Erythroblast (primary cell): ENCODE measurements at regions not wholly inside any gene's neighbourhood (a gene's known extent, or its start where the extent isn't known, plus 50 kb on each side); places are given as distances from the start of the nearest gene placed in this dataset.

Source experiments
- GATA1 ChIP-seq: IDR thresholded peaks from 2 replicates; pipeline ENCODE4 v1.6.1; 2011; ENCODE audit warnings: low read depth, mild to moderate bottlenecking, control low read depth, low read length, moderate library complexity
- POLR2A ChIP-seq: IDR thresholded peaks from 2 replicates; pipeline ENCODE4 v1.6.1; 2011; ENCODE audit warnings: mild to moderate bottlenecking, low read length

DNA sequence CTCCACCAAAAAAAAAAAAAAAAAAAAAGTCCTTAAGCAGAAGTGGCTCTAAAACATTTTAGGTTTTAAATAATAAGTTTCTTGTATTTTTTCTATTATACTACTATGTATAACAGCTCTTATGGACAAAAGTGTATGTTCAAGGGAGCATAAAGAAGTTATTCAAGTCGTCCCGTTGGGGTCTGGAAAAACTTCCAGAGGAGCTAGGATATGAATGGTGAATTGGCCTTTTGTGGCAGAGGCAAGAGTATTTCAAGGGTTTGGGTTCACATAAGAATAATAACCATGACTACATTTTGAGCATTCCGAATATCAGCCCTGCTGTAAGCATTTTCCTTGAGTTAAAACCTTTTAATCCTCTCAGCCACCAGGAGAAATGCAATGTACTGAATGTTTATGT lies 50.6 kb upstream of the ARHGAP42 start:
- TF ChIP-seq POLR2A (no peak), GATA1 (no peak)
